Endothelial cell of umbilical vein (primary cell): ENCODE measurements at regions not wholly inside any gene's neighbourhood (a gene's known extent, or its start where the extent isn't known, plus 50 kb on each side); places are given as distances from the start of the nearest gene placed in this dataset.

Source experiments
- BruUV-seq: library from RNA; stranded (reverse); fragments of 400-500 nt; replicated peaks from 2 replicates; lab custom pipeline; 2021; lab: Mats Ljungman, UMichigan
- CTCF ChIA-PET: fragments of 300-600, 350-600 bp; sonication (Branson Sonifier 250); formaldehyde crosslinking; loops from one replicate; lab custom pipeline; 2021; ENCODE audit warnings: antibody characterized with exemption, inconsistent platforms; lab: Charles Lee
- POLR2A ChIA-PET: fragments of 300-600, 350-600 bp; sonication (Branson Sonifier 250); formaldehyde crosslinking; loops from one replicate; lab custom pipeline; 2021; ENCODE audit warnings: antibody characterized with exemption, inconsistent platforms; lab: Charles Lee
- DNase-seq: peaks from one replicate; pipeline ENCODE4 v3.0.0-alpha.2; 2011; ENCODE audit warnings: low read depth, low spot score
- FAIRE-seq: peaks from 2 replicates; lab custom pipeline; 2011; peaks lifted over from hg19 to GRCh38; lab: Jason Lieb, UNC
- H2AFZ ChIP-seq: 2 replicates; pipeline ENCODE4 v1.6.0; 2012; ENCODE audit warnings: low read depth, low read length, control low read depth, inconsistent platforms
- H3K27ac ChIP-seq: 2 replicates; pipeline ENCODE4 v1.5.1; 2011; ENCODE audit warnings: low read depth, mild to moderate bottlenecking, control low read depth, low read length, moderate library complexity; ENCODE audit not compliant: insufficient read depth
- H3K27me3 ChIP-seq, 2 experiments: 2 replicates each; pipeline versions ENCODE4 v1.6.0 to v1.6.1; 2011; ENCODE audit warnings: low read length in 2 of 2, mixed read lengths in 1 of 2; ENCODE audit not compliant: control insufficient read depth in 2 of 2, insufficient read depth in 2 of 2
- H3K36me3 ChIP-seq, 2 experiments: 2 replicates in 1 of 2; 3 replicates in 1 of 2; pipeline ENCODE4 v1.5.1; 2011; ENCODE audit warnings: low read length in 2 of 2, mild to moderate bottlenecking in 1 of 2, moderate library complexity in 1 of 2; ENCODE audit not compliant: control insufficient read depth in 2 of 2, insufficient read depth in 2 of 2; ENCODE audit errors: extremely low read depth in 1 of 2
- H3K4me1 ChIP-seq: 3 replicates; pipeline ENCODE4 v1.5.1; 2011; ENCODE audit warnings: mild to moderate bottlenecking, low read length; ENCODE audit not compliant: control insufficient read depth, insufficient read depth; ENCODE audit errors: extremely low read depth
- H3K4me2 ChIP-seq: 2 replicates; pipeline ENCODE4 v1.6.1; 2011; ENCODE audit warnings: low read length, control low read depth, mixed read lengths; ENCODE audit not compliant: insufficient read depth
- H3K4me3 ChIP-seq, 3 experiments: fragments of 200-600 bp in 1 of 3; sonication (generic), shearing (Covaris generic) in 1 of 3; replicated peaks in 1 of 3; 2 replicates each; pipeline ENCODE4 v1.5.1; 2011 to 2016; ENCODE audit warnings: control low read depth in 3 of 3, low read length in 3 of 3, mild to moderate bottlenecking in 2 of 3, inconsistent platforms in 1 of 3, low read depth in 1 of 3, moderate library complexity in 1 of 3; ENCODE audit not compliant: insufficient read depth in 1 of 3
- H3K79me2 ChIP-seq: 2 replicates; pipeline ENCODE4 v1.6.0; 2012; ENCODE audit warnings: low read length, inconsistent platforms; ENCODE audit not compliant: control insufficient read depth, insufficient read depth
- H3K9ac ChIP-seq: replicated peaks from 2 replicates; pipeline ENCODE3; 2011; ENCODE audit warnings: low read length, control low read depth; ENCODE audit not compliant: insufficient read depth; ENCODE audit errors: extremely low read depth
- H3K9me1 ChIP-seq: replicated peaks from 3 replicates; pipeline ENCODE4 v1.6.0; 2011; ENCODE audit warnings: mild to moderate bottlenecking, low read length; ENCODE audit not compliant: control insufficient read depth, insufficient read depth; ENCODE audit errors: extremely low read depth
- H3K9me3 ChIP-seq: replicated peaks from 2 replicates; pipeline ENCODE4 v1.5.1; 2012; ENCODE audit warnings: low read length, inconsistent platforms; ENCODE audit not compliant: control insufficient read depth, insufficient read depth
- H4K20me1 ChIP-seq: replicated peaks from 2 replicates; pipeline ENCODE3; 2011; ENCODE audit warnings: mild to moderate bottlenecking, low read length; ENCODE audit not compliant: control insufficient read depth, insufficient read depth; ENCODE audit errors: extremely low read depth
- CTCF ChIP-seq, 2 donors: IDR thresholded peaks; 1 replicate in 1 of 2; 2 replicates in 1 of 2; pipeline ENCODE4 v1.5.1; 2011; ENCODE audit warnings: low read length in 2 of 2, mild to moderate bottlenecking in 2 of 2, moderate library complexity in 2 of 2, control low read depth in 1 of 2, inconsistent platforms in 1 of 2, low read depth in 1 of 2; ENCODE audit not compliant: insufficient read depth in 1 of 2; ENCODE audit errors: extremely low read depth in 1 of 2
- FOS ChIP-seq: IDR thresholded peaks from 2 replicates; pipeline ENCODE4 v1.6.1; 2011; ENCODE audit warnings: mild to moderate bottlenecking, low read length, moderate library complexity, borderline replicate concordance; ENCODE audit not compliant: insufficient read depth
- GATA2 ChIP-seq: IDR thresholded peaks from 2 replicates; pipeline ENCODE4 v1.7.0; 2011; ENCODE audit warnings: low read depth, mild to moderate bottlenecking, moderate library complexity, mixed read lengths, low read length; ENCODE audit not compliant: insufficient read length, insufficient read depth
- JUN ChIP-seq: IDR thresholded peaks from 2 replicates; pipeline ENCODE4 v1.6.1; 2011; ENCODE audit warnings: borderline replicate concordance, low read depth; ENCODE audit not compliant: insufficient read length, insufficient read depth
- POLR2AphosphoS5 ChIP-seq: IDR thresholded peaks from 2 replicates; pipeline ENCODE4 v1.6.1; 2012; ENCODE audit warnings: low read depth, mild to moderate bottlenecking, control low read depth, low read length, moderate library complexity; ENCODE audit not compliant: insufficient read depth
- dilution Hi-C: fragments of 300-500 bp; cut with MboI; formaldehyde crosslinking; loops from one replicate; pipeline ENCODE4 v1.15.0; 2019; ENCODE audit warnings: low sequenced_read_pairs; ENCODE audit not compliant: extremely low pct_ligation_motif_present
- intact Hi-C: fragments of 100-400 bp; cut with micrococcal nuclease; formaldehyde crosslinking; loops from one replicate; pipeline ENCODE4 v1.10.0; 2022
- TF ChIP-seq, protein P1 (sequence below): IDR thresholded peaks from 2 replicates; pipeline ENCODE4 v1.6.1; 2011; ENCODE audit not compliant: insufficient read depth, insufficient read length

- ChIA-PET CTCF (no interaction called here), POLR2A (no interaction called here)
- Histone ChIP-seq H3K36me3 (no peaks in the 10 kb centered on the region), H3K9ac (no peak overlapping the region), H4K20me1 (no peaks in the 10 kb centered on the region), H2AFZ (no peak overlapping the region), H3K9me3 (no peaks in the 10 kb centered on the region), H3K4me1 (peaks cover 13% of the 10 kb centered on the region), H3K9me1 (no peaks in the 10 kb centered on the region), H3K4me3 (no peak overlapping the region), H3K4me2 (no peak overlapping the region), H3K27ac (no peak overlapping the region), H3K27me3 (no peaks in the 10 kb centered on the region), H3K79me2 (no peaks in the 10 kb centered on the region)
- BruUV-seq, result no TSS peak
- no peak for FAIRE-seq
- TF ChIP-seq POLR2AphosphoS5, result no peak
- TF ChIP-seq GATA2, result no peak
- peak; percentile 30 for TF ChIP-seq FOS
- TF ChIP-seq CTCF (IDR thresholded peaks at IDR 0.05; ENCODE audit: extremely low read depth in 1 of 2, insufficient read depth in 1 of 2, low read depth in 1 of 2, low read length in 2 of 2), result no peak
- peak; percentile 27 for TF ChIP-seq JUN
- TF ChIP-seq, protein P1, sequence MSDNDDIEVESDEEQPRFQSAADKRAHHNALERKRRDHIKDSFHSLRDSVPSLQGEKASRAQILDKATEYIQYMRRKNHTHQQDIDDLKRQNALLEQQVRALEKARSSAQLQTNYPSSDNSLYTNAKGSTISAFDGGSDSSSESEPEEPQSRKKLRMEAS, result no peak
- no peak for DNase-seq
- intact Hi-C loops (no loop called here), dilution Hi-C loops (no loop called here)
Observed at GRCh38 chr1:200334661-200335256, 75.1 kb downstream of the ZNF281 start.
